ENCODE measurements at regions not wholly inside any gene's neighbourhood (a gene's known extent, or its start where the extent isn't known, plus 50 kb on each side); places are given as distances from the start of the nearest gene placed in this dataset.
"Not testable (repeated sequence)": the region's sequence is repeated elsewhere in the genome, so short reads cannot be mapped to it uniquely, and the experiment has no call there.

DNA sequence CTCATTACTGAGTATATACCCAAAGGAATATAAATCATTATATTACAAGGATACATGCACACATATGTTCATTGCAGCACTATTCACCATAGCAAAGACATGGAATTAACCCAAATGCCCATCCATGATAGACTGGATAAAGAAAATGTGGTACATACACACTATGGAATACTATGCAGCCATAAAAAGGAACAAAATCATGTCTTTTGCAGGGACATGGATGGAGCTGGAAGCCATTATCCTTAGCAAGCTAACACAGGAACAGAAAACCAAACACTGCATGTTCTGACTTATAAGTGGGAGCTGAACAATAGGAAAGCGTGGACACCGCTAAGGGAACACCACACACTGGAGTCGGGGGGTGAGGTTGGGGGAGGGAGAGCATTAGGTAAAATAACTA lies 236.7 kb upstream of the NFIA start:
- TF ChIP-seq, protein P1, sequence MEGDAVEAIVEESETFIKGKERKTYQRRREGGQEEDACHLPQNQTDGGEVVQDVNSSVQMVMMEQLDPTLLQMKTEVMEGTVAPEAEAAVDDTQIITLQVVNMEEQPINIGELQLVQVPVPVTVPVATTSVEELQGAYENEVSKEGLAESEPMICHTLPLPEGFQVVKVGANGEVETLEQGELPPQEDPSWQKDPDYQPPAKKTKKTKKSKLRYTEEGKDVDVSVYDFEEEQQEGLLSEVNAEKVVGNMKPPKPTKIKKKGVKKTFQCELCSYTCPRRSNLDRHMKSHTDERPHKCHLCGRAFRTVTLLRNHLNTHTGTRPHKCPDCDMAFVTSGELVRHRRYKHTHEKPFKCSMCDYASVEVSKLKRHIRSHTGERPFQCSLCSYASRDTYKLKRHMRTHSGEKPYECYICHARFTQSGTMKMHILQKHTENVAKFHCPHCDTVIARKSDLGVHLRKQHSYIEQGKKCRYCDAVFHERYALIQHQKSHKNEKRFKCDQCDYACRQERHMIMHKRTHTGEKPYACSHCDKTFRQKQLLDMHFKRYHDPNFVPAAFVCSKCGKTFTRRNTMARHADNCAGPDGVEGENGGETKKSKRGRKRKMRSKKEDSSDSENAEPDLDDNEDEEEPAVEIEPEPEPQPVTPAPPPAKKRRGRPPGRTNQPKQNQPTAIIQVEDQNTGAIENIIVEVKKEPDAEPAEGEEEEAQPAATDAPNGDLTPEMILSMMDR (conservative IDR thresholded peaks at IDR 0.05; ENCODE audit: low read depth, low read length) = not testable (repeated sequence)
- TF ChIP-seq EZH2 (IDR thresholded peaks at IDR 0.05; ENCODE audit: borderline replicate concordance, low read depth, low read length, poor library complexity, severe bottlenecking) = not testable (repeated sequence)

Measured in A673 (cell line).